Posterior cingulate gyrus (tissue), 11 donors: ENCODE measurements at regions not wholly inside any gene's neighbourhood (a gene's known extent, or its start where the extent isn't known, plus 50 kb on each side); places are given as distances from the start of the nearest gene placed in this dataset.

Source experiments
- DNase-seq, 10 donors: peaks; one replicate each; pipeline versions ENCODE4 v3.0.0 to v3.0.0-alpha.2; 2020 to 2021; ENCODE audit warnings: mixed read lengths in 3 of 10
- intact Hi-C: fragments of 100-400 bp; cut with DNase I; formaldehyde crosslinking; loops from one replicate; pipeline ENCODE4 v1.15.1; 2023

GRCh38 chr18:48488388-48488850 lies 50.4 kb upstream of the CTIF start:
- intact Hi-C loops = no loop called here
- no peak for DNase-seq

- intact Hi-C loops = no loop called here
- no peak for DNase-seq
Observed at GRCh38 chr18:48486754-48487153, 52.1 kb upstream of the CTIF start.

GRCh38 chr18:48485828-48486405 lies 52.9 kb upstream of the CTIF start:
- DNase-seq = no peak
- intact Hi-C loops = no loop called here

GRCh38 chr18:48481092-48481491 lies 57.7 kb upstream of the CTIF start:
- intact Hi-C loops = loop anchor here (5.0 kb wide), 1 partner anchor 56 kb away; the partner anchor contains the start of gene CTIF

GRCh38 chr18:48479531-48479930 lies 59.3 kb upstream of the CTIF start:
- intact Hi-C loops = no loop called here
- no peak for DNase-seq

More at GRCh38 chr18:48481092-48481491, 57.7 kb upstream of the CTIF start:
- no peak for DNase-seq

- no peak for DNase-seq
- intact Hi-C loops = no loop called here
Observed at GRCh38 chr18:48477348-48477747, 61.5 kb upstream of the CTIF start.

- no peak for DNase-seq
- intact Hi-C loops = loop anchor here (1.0 kb wide), 1 partner anchor 188 kb away; no protein-coding TSS in a partner anchor
Observed at GRCh38 chr18:48476550-48476917, 62.3 kb upstream of the CTIF start.

GRCh38 chr18:48475635-48476549 lies 62.9 kb upstream of the CTIF start:
- intact Hi-C loops = loop anchor here (1.0 kb wide), 1 partner anchor 188 kb away; no protein-coding TSS in a partner anchor
- peak in 5 of 10 donors; percentile 42 to 87 (median 51) for DNase-seq

GRCh38 chr18:48473816-48474215 lies 64.6 kb upstream of the ZBTB7C start:
- no peak for DNase-seq
- intact Hi-C loops = no loop called here

- no peak for DNase-seq
- intact Hi-C loops = no loop called here
Observed at GRCh38 chr18:48472610-48473009, 63.4 kb upstream of the ZBTB7C start.

GRCh38 chr18:48470484-48471180 lies 61.4 kb upstream of the ZBTB7C start:
- no peak for DNase-seq
- intact Hi-C loops = no loop called here

- intact Hi-C loops = no loop called here
- no peak for DNase-seq
Observed at GRCh38 chr18:48468151-48468550, 59.0 kb upstream of the ZBTB7C start.

GRCh38 chr18:48467231-48467630 lies 58.0 kb upstream of the ZBTB7C start:
- no peak for DNase-seq
- intact Hi-C loops = no loop called here

GRCh38 chr18:48462510-48462909 lies 53.3 kb upstream of the ZBTB7C start:
- no peak for DNase-seq
- intact Hi-C loops = no loop called here

- no peak for DNase-seq
- intact Hi-C loops = no loop called here
Observed at GRCh38 chr18:48460929-48461583, 51.9 kb upstream of the ZBTB7C start.

GRCh38 chr18:48459465-48459864 lies 50.3 kb upstream of the ZBTB7C start:
- intact Hi-C loops = no loop called here
- no peak for DNase-seq

- intact Hi-C loops = no loop called here
- no peak for DNase-seq
Observed at GRCh38 chr18:48459016-48459415, 49.8 kb upstream of the ZBTB7C start.
